GM18502 (cell line): ENCODE measurements at regions not wholly inside any gene's neighbourhood (a gene's known extent, or its start where the extent isn't known, plus 50 kb on each side); places are given as distances from the start of the nearest gene placed in this dataset.

Experiments
- ATAC-seq: cut with Tn5 transposase; IDR thresholded peaks from one replicate; pipeline ENCODE4 v1.9.1; 2021; ENCODE audit warnings: mild to moderate bottlenecking; ENCODE audit not compliant: unreplicated experiment, poor library complexity

DNA sequence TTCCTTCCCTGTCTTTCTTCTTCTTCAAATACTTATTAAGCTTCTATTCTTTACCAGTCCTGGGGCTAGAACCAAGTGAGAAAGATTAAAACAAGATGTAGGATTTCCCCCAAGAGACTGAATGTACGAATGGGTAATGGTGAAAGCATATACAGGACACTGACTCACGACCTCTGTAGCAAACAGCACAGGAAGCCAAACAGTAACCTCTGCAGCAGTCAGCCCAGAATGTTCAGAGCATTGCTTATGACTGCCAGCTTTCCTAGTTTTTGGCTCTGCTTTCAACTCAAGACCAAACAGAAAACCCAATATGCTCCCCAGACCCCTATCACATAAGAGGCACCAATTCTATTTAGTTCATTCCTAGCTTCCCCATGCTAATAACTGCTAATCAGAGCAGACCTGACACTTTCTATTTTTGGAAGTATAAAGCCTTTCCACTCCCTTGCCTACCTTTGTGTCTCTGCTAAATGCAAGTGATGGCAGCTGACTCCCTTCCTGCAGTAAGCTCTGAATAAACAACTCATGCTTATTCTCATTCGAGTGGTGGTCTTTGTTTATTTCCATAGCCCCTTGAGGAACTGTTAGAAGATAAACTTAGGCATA, 690.6 kb downstream of the EPM2A start:
- no peak for ATAC-seq

DNA sequence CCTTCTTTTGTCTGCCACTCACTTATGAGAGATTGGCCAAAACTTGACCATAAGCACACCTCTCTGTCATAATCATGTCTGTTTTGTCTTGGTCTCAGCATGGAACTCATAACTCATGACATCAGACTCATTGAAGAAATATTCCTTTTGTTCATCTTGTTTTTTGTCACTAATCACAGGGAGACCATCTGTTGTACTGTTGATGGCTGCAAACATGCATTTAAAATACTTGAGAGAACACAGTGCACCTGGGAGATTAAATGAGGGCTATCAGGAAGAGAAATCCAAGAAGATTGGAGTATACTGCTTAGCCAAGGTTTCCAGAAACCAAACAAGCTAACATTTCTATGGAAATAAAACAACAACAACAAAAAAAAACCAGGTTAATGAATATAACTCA, 689.7 kb downstream of the EPM2A start:
- ATAC-seq = no peak

DNA sequence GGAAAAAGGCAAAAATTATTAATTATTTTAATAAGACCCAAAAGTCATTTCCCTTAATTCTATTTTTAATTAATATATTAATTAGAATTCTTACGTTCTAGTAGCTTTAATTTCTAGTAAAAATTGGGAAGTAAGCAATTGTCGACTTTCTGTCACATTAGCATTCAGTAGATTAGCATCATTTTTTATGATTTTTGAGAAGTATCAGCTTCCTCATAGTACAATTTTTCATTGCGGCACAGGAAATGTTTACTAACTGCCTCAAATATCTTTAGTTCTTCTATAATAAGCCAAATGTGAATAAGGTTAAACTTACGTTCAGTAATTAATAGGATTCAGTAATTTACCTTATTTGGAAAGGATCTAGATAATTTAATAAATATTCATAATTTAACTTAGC, 687.4 kb downstream of the EPM2A start:
- no peak for ATAC-seq

DNA sequence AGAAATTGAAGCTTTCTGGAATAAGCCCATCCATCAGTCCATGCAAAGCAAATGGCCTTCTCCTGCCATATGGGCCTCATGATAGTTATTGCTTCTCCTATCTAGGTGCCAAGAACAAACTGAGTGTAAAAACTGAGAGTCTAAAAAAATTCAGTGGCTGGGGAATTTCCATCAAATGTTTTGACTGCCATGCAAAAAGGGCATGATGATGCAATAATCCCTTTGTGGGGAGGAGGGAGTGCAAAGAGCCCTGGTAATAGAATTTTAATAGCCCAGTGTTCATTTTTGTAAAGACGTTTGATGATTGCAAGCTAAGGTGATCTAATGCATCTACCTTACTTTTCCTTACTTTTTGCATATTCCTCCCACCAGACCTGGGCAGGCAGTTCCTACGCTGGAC, 683.7 kb downstream of the EPM2A start:
- no peak for ATAC-seq

DNA sequence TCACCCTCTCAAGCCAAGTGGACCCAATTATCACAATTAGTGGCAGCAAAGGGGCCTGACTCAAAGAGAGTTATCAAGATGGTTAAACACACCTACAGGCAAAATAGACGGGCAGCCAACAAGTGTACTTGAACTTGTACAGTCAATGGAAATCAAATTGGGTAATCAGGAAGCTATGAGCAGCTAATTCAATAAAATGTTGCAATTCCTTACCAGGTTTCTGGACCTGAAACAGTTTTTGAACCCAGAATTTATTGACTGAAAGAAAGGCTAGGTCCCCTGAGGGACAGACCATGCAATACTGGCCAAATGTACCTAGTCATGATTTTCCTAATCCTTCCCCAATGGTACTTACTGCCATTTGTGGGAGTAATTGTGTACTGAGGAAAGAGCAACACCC, 679.8 kb downstream of the EPM2A start:
- ATAC-seq = no peak

DNA sequence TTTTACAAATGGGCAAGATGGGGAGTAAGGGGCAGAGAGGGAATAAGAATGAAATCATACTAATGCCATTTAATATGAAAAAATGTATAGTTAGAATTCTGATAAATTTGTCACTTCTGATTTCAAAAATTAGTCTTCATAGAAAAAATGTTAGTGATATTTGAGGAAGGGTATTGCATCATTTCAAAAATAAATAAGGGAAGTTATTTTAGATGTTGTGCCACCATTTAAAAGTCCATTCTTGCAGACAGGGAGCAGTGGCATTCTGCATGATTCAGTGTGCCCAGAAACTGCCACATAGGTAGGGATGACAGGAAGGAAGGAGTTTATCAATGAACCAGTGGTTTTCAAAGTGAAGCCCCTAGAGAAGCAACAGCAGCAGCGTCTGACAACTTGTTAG, 674.6 kb downstream of the EPM2A start:
- ATAC-seq = no peak

GRCh38 chr6:145063091-145063490, 672.2 kb downstream of the EPM2A start:
- no peak for ATAC-seq

- ATAC-seq = no peak
Measured at GRCh38 chr6:145067430-145067829, 667.9 kb downstream of the EPM2A start.

DNA sequence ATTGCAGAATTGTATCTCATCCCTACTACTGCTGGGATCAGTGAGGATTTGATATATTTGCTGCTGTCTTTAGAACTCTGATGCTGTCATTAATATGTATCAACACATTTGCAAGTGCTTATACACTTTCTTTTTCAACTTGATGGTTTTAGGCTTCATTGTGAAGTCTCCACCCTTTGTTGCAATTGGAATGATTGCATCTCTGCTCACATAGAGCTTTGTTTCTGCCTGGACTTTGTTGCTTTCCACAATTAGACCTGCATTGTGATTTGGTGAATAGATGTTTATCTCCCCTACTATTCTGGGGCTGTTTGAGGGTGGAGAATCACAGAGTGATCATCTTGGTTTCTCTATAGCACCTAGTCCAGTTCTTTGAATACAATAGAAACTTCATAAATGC, 666.7 kb downstream of the EPM2A start:
- ATAC-seq = no peak

DNA sequence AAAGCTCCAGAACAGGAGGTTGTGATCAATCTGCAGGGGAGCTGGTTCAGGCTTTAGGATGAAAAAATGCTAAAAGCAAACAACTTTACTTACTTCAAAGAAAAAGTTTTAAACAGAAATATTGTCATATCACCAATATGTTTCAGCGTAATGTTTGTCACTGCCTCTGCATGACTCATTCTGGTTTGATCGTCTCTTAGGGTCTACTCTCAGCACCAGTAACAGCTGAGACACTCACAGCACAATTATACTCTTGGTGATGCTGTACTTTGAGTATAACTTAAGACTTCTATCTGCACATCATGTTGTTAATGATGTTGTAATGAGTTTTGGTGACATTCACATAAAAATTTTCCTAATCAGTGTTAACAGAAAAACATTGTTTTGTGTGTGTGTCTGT, 665.4 kb downstream of the EPM2A start:
- ATAC-seq = no peak

GRCh38 chr6:145070791-145071190, 664.5 kb downstream of the EPM2A start:
- ATAC-seq = no peak

DNA sequence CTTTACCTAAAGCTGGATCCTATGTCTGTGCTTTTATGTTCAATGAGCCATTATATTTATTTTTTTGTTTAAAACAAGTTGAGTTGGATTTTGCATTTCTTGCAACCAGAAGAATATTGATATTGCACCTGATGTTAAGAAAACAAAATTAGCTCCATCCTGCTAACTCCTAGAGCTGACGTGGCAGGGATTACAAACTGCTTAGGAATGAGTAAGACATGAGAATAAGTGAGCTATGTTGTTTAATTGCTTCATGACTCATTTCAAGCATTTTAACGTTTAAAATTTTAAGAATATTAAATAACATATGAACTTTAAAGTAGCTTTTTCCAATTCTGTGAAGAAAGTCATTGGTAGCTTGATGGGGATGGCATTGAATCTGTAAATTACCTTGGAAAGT, 663.5 kb downstream of the EPM2A start:
- no peak for ATAC-seq

- no peak for ATAC-seq
Measured at GRCh38 chr6:145073811-145074210, 661.5 kb downstream of the EPM2A start.

DNA sequence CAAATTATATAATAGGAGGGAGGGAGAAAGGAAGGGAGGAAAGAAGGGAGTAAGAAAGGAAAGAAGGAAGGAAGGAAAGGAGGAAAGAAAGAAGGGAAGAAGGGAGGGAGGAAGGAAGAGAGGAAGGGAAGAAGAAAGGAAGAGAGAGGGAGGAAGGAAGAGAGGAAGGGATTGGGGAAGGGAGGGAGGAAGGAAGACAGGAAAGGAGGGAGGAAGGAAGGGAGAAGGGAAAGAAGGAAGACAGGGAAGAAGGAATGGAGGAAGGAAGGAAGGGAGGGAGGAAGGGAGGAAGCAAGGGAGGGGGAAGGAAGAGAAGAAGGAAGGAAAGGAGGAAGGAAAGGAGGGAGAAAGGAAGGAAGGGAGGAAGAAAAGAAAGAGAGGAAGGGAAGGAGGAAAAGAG, 660.5 kb downstream of the EPM2A start:
- no peak for ATAC-seq

- ATAC-seq = no peak
Measured at GRCh38 chr6:145075425-145075824, 659.9 kb downstream of the EPM2A start.

GRCh38 chr6:145076115-145076841, 659.0 kb downstream of the EPM2A start:
- no peak for ATAC-seq

- no peak for ATAC-seq
Measured at GRCh38 chr6:145077382-145077781, 657.9 kb downstream of the EPM2A start.

GRCh38 chr6:145080651-145081050, 654.7 kb downstream of the EPM2A start:
- ATAC-seq = no peak

GRCh38 chr6:145081677-145082076, 653.6 kb downstream of the EPM2A start:
- ATAC-seq = no peak

DNA sequence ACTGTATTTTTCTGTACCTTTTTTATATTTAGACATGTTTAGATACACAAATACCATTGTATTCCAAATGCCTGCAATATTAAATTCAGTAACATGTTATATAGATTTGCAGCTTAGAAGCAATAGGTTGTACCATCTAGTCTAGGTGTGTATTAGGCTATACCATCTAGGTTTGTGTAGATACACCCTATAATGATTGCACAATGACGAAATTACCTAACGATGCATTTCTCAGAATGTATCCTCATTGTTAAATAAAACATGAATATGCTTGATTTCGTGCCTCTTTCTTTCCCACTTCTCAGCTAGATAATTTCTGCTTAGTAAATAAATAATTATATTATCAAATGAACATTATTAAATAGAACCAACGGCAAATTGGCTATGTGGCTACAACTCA, 653.0 kb downstream of the EPM2A start:
- no peak for ATAC-seq

DNA sequence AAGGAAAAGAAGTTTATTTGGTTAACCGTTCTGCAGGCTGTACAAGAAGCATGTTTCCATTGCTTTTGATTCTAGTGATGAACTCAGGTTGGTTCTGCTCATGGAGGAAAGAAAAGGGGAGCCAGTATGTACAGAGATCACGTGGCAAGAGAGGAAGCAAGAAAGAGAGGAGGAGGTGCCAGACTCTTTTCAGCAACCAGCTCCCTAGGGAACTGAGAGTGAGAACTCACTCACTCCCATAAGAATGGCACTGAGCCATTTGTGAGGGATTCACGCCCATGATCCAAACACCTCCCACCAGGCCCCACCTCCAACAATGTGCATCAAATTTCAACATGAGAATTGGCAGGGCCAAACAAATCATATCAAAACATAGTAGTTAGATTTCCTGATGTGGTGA, 649.1 kb downstream of the EPM2A start:
- peak; percentile 54 for ATAC-seq

DNA sequence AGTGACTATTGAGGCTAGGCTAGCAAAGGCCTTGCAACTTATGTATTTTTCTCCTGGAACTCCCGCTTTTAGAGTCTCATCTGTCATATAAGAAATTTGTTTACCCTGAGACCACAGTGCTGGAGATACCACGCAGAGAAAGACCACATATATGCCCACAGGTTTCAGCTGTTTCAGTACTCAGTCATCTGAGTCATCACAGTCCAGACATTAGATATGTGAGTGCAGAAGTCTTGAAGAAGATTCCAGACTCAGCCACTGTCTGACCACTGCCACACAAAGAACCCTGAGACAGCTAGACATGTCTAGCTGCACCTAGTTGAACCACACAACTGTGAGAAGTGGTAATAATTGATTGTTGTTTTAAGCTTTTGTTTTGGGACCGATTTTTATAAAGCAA, 648.3 kb downstream of the EPM2A start:
- ATAC-seq = peak; percentile 78
